ENCODE measurements at regions not wholly inside any gene's neighbourhood (a gene's known extent, or its start where the extent isn't known, plus 50 kb on each side); places are given as distances from the start of the nearest gene placed in this dataset.

- no peak overlapping the region for H3K27ac Mint-ChIP-seq
- no peak overlapping the region for H3K4me3 Mint-ChIP-seq
- CTCF ChIA-PET: no interaction called here
- H3K27me3 Mint-ChIP-seq: peaks cover 21% of the 10 kb centered on the region
- no peaks in the 10 kb centered on the region for H3K4me1 Mint-ChIP-seq
- H3K36me3 Mint-ChIP-seq: no peaks in the 10 kb centered on the region
- DNase-seq: no peak
- no peaks in the 10 kb centered on the region for H3K9me3 Mint-ChIP-seq
Measured at GRCh38 chr15:70387993-70388392, 290.3 kb upstream of the TLE3 start.

- Mint-ChIP-seq H3K36me3 (no peaks in the 10 kb centered on the region), H3K27me3 (peaks cover 19% of the 10 kb centered on the region), H3K9me3 (peaks cover under 1% of the 10 kb centered on the region), H3K27ac (no peak overlapping the region), H3K4me1 (no peaks in the 10 kb centered on the region), H3K4me3 (no peak overlapping the region)
- CTCF ChIA-PET: no interaction called here
- DNase-seq: no peak
Measured at GRCh38 chr15:70387081-70387480, 289.4 kb upstream of the TLE3 start.

- no peaks in the 10 kb centered on the region for H3K36me3 Mint-ChIP-seq
- no peaks in the 10 kb centered on the region for H3K4me1 Mint-ChIP-seq
- peaks cover 23% of the 10 kb centered on the region for H3K27me3 Mint-ChIP-seq
- H3K27ac Mint-ChIP-seq: no peak overlapping the region
- no peak for DNase-seq
- CTCF ChIA-PET: no interaction called here
- H3K4me3 Mint-ChIP-seq: no peak overlapping the region
- H3K9me3 Mint-ChIP-seq: peaks cover 1% of the 10 kb centered on the region
Measured at GRCh38 chr15:70385711-70386110, 288.0 kb upstream of the TLE3 start.

- CTCF ChIA-PET: no interaction called here
- Mint-ChIP-seq H3K27ac (no peak overlapping the region), H3K36me3 (no peaks in the 10 kb centered on the region), H3K9me3 (peaks cover 1% of the 10 kb centered on the region), H3K27me3 (peaks cover 23% of the 10 kb centered on the region), H3K4me1 (no peaks in the 10 kb centered on the region), H3K4me3 (no peak overlapping the region)
- DNase-seq: no peak
Measured at GRCh38 chr15:70385052-70385451, 287.3 kb upstream of the TLE3 start.

GRCh38 chr15:70383856-70384255, 286.1 kb upstream of the TLE3 start:
- no peaks in the 10 kb centered on the region for H3K4me1 Mint-ChIP-seq
- H3K4me3 Mint-ChIP-seq: no peak overlapping the region
- peaks cover 1% of the 10 kb centered on the region for H3K9me3 Mint-ChIP-seq
- H3K27me3 Mint-ChIP-seq: peaks cover 28% of the 10 kb centered on the region
- no peak for DNase-seq
- H3K27ac Mint-ChIP-seq: no peak overlapping the region
- H3K36me3 Mint-ChIP-seq: no peaks in the 10 kb centered on the region
- CTCF ChIA-PET: no interaction called here

GRCh38 chr15:70382762-70383458, 285.2 kb upstream of the TLE3 start:
- Mint-ChIP-seq H3K4me1 (no peaks in the 10 kb centered on the region), H3K9me3 (peaks cover 1% of the 10 kb centered on the region), H3K36me3 (no peaks in the 10 kb centered on the region), H3K27me3 (peaks cover 36% of the 10 kb centered on the region), H3K4me3 (no peak overlapping the region), H3K27ac (peak overlapping the region; percentile 43)
- CTCF ChIA-PET: no interaction called here
- DNase-seq: no peak

- H3K4me1 Mint-ChIP-seq: no peaks in the 10 kb centered on the region
- peaks cover 38% of the 10 kb centered on the region for H3K27me3 Mint-ChIP-seq
- H3K27ac Mint-ChIP-seq: no peak overlapping the region
- H3K9me3 Mint-ChIP-seq: peaks cover 1% of the 10 kb centered on the region
- H3K4me3 Mint-ChIP-seq: no peak overlapping the region
- H3K36me3 Mint-ChIP-seq: no peaks in the 10 kb centered on the region
- CTCF ChIA-PET: no interaction called here
- no peak for DNase-seq
Measured at GRCh38 chr15:70382009-70382749, 284.5 kb upstream of the TLE3 start.

- no peak overlapping the region for H3K4me3 Mint-ChIP-seq
- DNase-seq: no peak
- CTCF ChIA-PET: interaction anchor here (0.9 kb wide), 1 partner anchor 17 kb away, joined by 3 read pairs; no protein-coding TSS in a partner anchor
- H3K27ac Mint-ChIP-seq: no peak overlapping the region
- H3K36me3 Mint-ChIP-seq: no peaks in the 10 kb centered on the region
- H3K4me1 Mint-ChIP-seq: no peaks in the 10 kb centered on the region
- H3K9me3 Mint-ChIP-seq: peaks cover 1% of the 10 kb centered on the region
- peaks cover 55% of the 10 kb centered on the region for H3K27me3 Mint-ChIP-seq
Measured at GRCh38 chr15:70379938-70380883, 282.5 kb upstream of the TLE3 start.

GRCh38 chr15:70379134-70379533, 281.4 kb upstream of the TLE3 start:
- Mint-ChIP-seq H3K27ac (no peak overlapping the region), H3K4me3 (no peak overlapping the region), H3K4me1 (no peaks in the 10 kb centered on the region), H3K27me3 (peaks cover 63% of the 10 kb centered on the region), H3K9me3 (peaks cover 1% of the 10 kb centered on the region), H3K36me3 (no peaks in the 10 kb centered on the region)
- CTCF ChIA-PET: no interaction called here
- DNase-seq: no peak

- H3K27me3 Mint-ChIP-seq: peaks cover 60% of the 10 kb centered on the region
Measured at GRCh38 chr15:70378126-70379031, 280.7 kb upstream of the TLE3 start.

GRCh38 chr15:70376929-70377691, 279.4 kb upstream of the TLE3 start:
- H3K27me3 Mint-ChIP-seq: peaks cover 59% of the 10 kb centered on the region
- DNase-seq: no peak
- CTCF ChIA-PET: no interaction called here
- no peaks in the 10 kb centered on the region for H3K4me1 Mint-ChIP-seq
- H3K9me3 Mint-ChIP-seq: peaks cover 1% of the 10 kb centered on the region
- H3K36me3 Mint-ChIP-seq: no peaks in the 10 kb centered on the region
- H3K4me3 Mint-ChIP-seq: no peak overlapping the region
- H3K27ac Mint-ChIP-seq: no peak overlapping the region

More at GRCh38 chr15:70378126-70379031, 280.7 kb upstream of the TLE3 start:
- no peak overlapping the region for H3K27ac Mint-ChIP-seq
- CTCF ChIA-PET: no interaction called here
- H3K4me1 Mint-ChIP-seq: no peaks in the 10 kb centered on the region
- no peak for DNase-seq
- H3K4me3 Mint-ChIP-seq: no peak overlapping the region
- peaks cover 1% of the 10 kb centered on the region for H3K9me3 Mint-ChIP-seq
- no peaks in the 10 kb centered on the region for H3K36me3 Mint-ChIP-seq

GRCh38 chr15:70376031-70376928, 278.6 kb upstream of the TLE3 start:
- Mint-ChIP-seq H3K27ac (no peak overlapping the region), H3K36me3 (no peaks in the 10 kb centered on the region), H3K4me1 (no peaks in the 10 kb centered on the region), H3K27me3 (peaks cover 63% of the 10 kb centered on the region), H3K9me3 (no peaks in the 10 kb centered on the region), H3K4me3 (no peak overlapping the region)
- CTCF ChIA-PET: no interaction called here
- DNase-seq: no peak
